ENCODE measurements at regions not wholly inside any gene's neighbourhood (a gene's known extent, or its start where the extent isn't known, plus 50 kb on each side); places are given as distances from the start of the nearest gene placed in this dataset.

DNA sequence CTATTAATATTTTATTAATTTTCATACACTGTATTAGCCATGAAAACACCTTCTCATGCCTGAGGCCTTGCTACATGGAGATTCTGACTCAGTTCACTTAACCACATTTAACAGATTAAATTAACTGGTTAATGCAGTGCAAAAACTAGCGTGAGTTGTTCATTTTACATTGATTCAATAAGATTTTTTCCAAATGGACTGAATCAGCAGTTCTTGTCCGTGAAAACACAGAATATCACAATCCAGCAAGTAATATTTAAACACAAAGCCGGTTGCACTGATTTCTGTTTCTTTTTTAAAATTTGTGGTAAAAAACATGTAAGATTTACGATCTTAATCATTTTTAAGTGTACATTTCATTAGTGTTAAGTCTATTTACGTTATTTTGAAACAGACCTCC lies 118.2 kb upstream of the THUMPD2 start:
- no peak for TF ChIP-seq CTCF (IDR thresholded peaks at IDR 0.05; ENCODE audit: low read depth, low read length)
- no peak for TF ChIP-seq EZH2phosphoT487 (IDR thresholded peaks at IDR 0.05; ENCODE audit: low read depth)

All from OCI-LY3 (cell line).